HG02798 (cell line): ENCODE measurements at regions not wholly inside any gene's neighbourhood (a gene's known extent, or its start where the extent isn't known, plus 50 kb on each side); places are given as distances from the start of the nearest gene placed in this dataset.

Source experiments
- ATAC-seq: cut with Tn5 transposase; IDR thresholded peaks from one replicate; pipeline ENCODE4 v1.9.1; 2021; ENCODE audit warnings: mild to moderate bottlenecking; ENCODE audit not compliant: unreplicated experiment, poor library complexity

- ATAC-seq, result no peak
Observed at GRCh38 chr14:26846388-26846787, 248.6 kb upstream of the NOVA1 start.

- no peak for ATAC-seq
Observed at GRCh38 chr14:26849514-26849913, 251.7 kb upstream of the NOVA1 start.

- no peak for ATAC-seq
Observed at GRCh38 chr14:26851793-26852192, 254.0 kb upstream of the NOVA1 start.

GRCh38 chr14:26855077-26855753 is 257.4 kb upstream of the NOVA1 start:
- no peak for ATAC-seq

- no peak for ATAC-seq
Observed at GRCh38 chr14:26856876-26857518, 259.2 kb upstream of the NOVA1 start.

GRCh38 chr14:26859483-26859882 is 261.6 kb upstream of the NOVA1 start:
- no peak for ATAC-seq

- ATAC-seq, result no peak
Observed at GRCh38 chr14:26860111-26860510, 262.3 kb upstream of the NOVA1 start.

- no peak for ATAC-seq
Observed at GRCh38 chr14:26863736-26864135, 265.9 kb upstream of the NOVA1 start.

- no peak for ATAC-seq
Observed at GRCh38 chr14:26866721-26867120, 268.9 kb upstream of the NOVA1 start.

GRCh38 chr14:26867171-26867757 is 269.4 kb upstream of the NOVA1 start:
- ATAC-seq, result no peak

GRCh38 chr14:26870096-26870495 is 272.3 kb upstream of the NOVA1 start:
- ATAC-seq, result no peak

- no peak for ATAC-seq
Observed at GRCh38 chr14:26870722-26871617, 273.1 kb upstream of the NOVA1 start.

GRCh38 chr14:26872515-26873361 is 274.9 kb upstream of the NOVA1 start:
- ATAC-seq, result no peak

- ATAC-seq, result no peak
Observed at GRCh38 chr14:26873362-26873960, 275.6 kb upstream of the NOVA1 start.

GRCh38 chr14:26887847-26888246 is 290.0 kb upstream of the NOVA1 start:
- no peak for ATAC-seq

GRCh38 chr14:26888592-26888991 is 290.8 kb upstream of the NOVA1 start:
- ATAC-seq, result no peak

- ATAC-seq, result no peak
Observed at GRCh38 chr14:26896447-26896846, 298.6 kb upstream of the NOVA1 start.

GRCh38 chr14:26897196-26897595 is 299.4 kb upstream of the NOVA1 start:
- ATAC-seq, result no peak

- no peak for ATAC-seq
Observed at GRCh38 chr14:26905229-26905628, 307.4 kb upstream of the NOVA1 start.

GRCh38 chr14:26913786-26914185 is 316.0 kb upstream of the NOVA1 start:
- ATAC-seq, result no peak
